8988T (cell line): ENCODE measurements at regions not wholly inside any gene's neighbourhood (a gene's known extent, or its start where the extent isn't known, plus 50 kb on each side); places are given as distances from the start of the nearest gene placed in this dataset.

Experiments used
- DNase-seq: peaks from one replicate; pipeline ENCODE4 v3.0.0; 2011

DNA sequence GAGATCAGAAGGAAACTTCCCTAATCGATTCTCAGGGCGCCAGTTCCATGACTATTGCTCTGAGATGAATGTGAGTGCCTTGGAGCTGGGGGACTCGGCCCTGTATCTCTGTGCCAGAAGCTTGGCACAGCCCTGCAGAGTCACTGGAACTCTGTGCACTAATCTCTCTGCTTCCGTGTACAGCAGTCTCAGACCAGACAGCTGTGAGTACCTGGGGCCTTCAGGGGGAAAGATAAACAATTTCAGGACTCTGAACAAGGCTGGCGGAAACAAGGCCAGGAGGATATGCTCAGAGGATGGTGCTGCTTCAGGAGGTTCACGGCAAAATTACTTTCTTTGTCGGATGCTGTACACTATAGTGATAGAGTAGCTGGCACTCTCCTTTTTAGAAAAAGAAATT lies 131.7 kb upstream of the PRSS58 start:
- no peak for DNase-seq

DNA sequence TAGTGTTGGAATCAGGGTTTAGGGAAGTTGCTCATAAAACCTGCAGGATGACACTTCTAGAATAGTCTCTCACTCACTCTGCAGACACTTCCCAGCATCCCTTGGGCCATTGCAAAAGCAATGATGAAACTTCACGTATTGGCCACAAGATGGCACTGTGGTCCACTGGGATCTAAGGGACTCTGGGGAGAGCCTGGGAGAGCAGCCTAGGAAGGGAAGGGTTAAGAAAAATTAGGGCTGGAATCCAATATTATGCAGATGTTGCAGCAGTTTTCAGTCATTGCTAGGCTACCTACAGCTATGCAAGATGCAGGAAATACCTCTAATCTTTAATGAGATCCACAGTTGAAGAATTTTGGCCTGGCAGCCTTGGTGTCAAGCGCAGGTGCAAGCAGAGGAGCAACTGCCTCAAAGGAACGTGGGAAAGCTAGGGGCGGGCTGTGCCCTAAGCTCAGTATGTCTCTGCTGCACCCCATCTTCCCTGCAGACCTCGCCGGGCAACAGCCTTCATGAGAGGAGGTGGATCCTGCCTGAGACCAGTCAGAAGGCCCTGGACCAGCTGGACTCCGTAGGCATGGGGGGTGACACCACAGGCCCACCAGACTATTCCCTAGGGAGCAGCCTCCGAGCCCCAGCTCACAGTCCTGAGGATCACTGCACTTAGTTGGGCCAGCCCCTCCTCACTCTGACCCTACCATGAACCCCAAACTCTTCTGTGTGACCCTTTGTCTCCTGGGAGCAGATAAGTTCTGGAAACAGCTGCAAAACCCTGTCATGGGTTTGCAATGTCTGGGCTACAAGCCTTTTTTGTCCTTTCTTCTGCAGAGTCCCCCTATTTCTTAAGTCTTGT lies 127.9 kb upstream of the PRSS58 start:
- DNase-seq = no peak

DNA sequence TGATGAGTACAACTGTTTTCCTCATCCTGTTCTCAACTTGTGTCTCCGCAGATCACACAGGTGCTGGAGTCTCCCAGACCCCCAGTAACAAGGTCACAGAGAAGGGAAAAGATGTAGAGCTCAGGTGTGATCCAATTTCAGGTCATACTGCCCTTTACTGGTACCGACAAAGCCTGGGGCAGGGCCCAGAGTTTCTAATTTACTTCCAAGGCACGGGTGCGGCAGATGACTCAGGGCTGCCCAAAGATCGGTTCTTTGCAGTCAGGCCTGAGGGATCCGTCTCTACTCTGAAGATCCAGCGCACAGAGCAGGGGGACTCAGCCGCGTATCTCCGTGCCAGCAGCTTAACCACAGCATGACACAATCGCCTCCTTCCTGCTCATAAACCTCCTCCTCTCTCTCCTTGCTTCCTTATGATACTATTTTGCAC lies 126.7 kb upstream of the PRSS58 start:
- DNase-seq = no peak

DNA sequence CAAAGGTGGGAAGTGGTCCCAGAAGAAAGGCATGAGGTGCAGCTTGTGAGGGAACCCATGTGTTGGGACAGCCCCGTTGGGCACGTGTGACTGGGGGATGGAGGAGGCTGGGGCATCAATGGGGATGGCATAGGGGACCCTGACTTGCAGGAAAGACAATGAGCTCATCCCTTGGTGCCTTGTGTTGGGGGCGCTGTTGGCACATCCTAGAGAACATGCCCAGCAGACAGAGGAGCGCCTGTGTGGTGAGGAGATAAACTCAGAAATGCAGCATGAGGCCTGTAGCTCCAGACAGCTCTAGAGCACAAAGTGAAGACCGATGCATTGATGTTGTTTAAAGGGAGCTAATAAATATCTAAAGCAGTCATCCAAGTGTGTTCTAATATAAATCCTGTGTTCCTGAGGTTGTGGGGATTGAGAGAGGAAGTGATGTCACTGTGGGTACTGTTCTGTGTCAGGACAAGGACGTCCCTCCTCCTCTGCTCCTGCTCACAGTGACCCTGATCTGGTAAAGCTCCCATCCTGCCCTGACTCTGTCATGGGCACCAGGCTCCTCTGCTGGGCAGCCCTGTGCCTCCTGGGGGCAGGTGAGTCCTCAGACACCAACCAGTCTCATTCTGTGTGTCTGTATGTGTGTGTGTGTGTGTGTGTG lies 126.1 kb upstream of the PRSS58 start:
- DNase-seq = no peak

DNA sequence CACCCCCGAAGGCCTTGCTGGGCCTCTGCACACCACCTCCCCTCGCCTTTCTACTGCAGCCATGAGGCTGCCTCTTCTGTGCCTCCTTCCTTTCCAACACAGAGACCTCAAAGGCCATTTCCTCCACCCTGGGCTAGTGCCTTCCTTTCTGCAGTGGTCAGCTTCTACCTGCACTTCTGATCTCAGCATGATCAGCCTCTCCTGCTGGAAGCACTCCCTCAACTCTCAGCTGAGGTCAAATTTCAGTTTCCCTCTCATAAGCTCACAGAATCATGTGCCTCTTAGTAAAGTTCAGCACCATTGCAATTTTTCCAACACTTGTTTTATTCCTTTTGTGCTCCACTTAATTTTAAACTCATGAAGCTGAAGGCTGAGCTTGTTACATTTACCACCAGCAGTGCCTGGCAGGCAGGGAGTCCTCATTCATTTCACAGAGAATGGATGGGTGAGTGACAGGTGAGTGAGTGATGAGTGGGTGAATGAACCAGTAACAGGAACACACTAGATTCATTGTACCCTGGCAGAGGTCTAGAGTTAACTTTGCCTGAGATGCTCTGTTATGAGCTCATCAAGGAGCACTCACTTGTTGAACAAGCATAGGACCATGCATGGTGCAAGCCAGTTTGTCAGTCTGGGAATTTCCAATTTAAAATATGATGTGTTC lies 124.0 kb upstream of the PRSS58 start:
- DNase-seq = no peak

- no peak for DNase-seq
These were observed 122.2 kb upstream of the PRSS58 start for GRCh38 chr7:142380069-142380468.

GRCh38 chr7:142379201-142379885 lies 121.5 kb upstream of the PRSS58 start:
- DNase-seq = no peak

DNA sequence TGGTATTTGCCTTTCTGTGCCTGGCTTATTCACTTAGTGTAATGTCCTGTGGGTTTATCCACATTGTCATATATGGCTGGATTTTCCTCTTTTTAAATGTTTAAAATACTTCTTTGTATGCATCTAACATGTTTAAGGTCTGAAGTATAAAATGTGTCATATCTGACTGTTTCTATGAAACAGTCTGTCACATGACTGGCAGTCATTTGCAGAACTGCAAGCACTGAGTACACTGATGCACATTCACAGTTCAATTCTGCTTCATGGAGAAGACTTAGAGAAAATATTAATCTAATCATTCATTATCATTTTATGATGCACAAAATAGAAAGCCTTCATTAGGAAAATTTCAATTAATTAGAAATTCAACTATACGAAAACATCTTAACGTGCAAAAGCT lies 119.7 kb upstream of the PRSS58 start:
- DNase-seq = no peak

DNA sequence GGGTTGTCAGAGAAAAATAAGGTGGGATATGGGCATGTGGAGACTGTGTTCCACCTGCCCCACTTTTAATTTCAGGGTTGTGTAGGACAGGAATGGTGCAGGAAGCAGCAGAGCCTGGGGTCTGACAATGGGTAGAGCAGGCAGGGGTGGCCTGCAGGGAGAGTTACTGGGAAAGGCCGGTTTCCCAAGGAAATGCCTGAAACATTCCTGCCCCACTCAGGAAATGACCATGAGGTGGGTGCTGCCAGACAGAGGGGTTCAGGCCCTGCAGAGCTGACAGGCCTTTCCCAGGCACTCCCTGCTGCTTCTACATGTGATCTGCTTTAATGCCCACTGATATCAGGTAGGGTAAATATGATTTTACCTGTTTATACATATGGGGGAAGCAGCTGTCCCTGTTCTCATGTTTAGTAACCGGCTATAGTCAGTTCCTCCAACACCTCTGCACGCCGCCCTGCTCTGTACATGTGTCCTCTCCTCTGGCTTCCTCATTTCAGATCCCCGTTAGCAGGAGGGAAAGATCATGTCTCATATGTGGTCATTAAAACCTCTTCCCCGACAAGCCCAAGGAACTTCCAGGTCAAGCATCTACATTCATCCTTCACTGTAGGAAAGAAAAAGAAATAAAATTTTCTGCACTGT lies 118.6 kb upstream of the PRSS58 start:
- no peak for DNase-seq

- DNase-seq = no peak
These were observed 118.0 kb upstream of the PRSS58 start for GRCh38 chr7:142375710-142376313.

GRCh38 chr7:142372727-142373126 lies 114.9 kb upstream of the PRSS58 start:
- DNase-seq = no peak

DNA sequence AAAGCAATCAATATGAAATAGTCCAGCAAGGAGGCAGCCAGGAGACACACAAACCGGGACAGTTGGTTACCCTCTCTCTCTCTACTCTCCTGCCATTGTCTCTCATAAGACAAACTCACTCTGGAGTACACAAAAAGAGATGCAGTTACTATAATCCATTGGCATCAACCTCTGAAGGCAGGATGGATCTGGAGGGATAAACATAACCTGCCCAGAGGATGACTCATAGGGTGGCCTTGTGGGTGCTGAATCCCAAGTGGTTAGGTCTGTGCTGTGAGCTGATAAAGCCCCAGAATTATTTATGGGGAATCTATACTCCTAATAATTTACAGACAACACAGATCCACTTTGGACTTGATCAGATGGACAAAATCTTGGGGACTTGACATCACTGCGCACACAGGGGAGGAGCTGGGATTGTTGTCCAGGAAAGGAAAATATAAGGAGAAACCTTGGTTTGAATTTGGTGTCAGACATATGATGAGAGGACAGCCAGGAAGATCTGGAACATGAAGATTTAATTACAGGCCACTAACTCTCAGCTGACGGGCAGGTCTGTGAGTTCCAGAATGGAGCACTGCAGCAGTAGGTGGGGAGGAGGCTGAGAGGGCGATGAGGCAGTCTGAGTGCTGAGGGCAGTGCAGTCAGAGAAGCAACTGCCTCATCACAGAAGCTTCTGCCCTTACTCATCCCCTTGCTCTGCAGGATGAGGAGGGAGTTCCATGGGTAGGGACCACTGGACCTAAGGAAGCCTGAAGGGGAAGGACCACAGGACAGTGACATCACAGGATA lies 113.9 kb upstream of the PRSS58 start:
- no peak for DNase-seq

- no peak for DNase-seq
These were observed 107.6 kb upstream of the PRSS58 start for GRCh38 chr7:142365410-142365842.

DNA sequence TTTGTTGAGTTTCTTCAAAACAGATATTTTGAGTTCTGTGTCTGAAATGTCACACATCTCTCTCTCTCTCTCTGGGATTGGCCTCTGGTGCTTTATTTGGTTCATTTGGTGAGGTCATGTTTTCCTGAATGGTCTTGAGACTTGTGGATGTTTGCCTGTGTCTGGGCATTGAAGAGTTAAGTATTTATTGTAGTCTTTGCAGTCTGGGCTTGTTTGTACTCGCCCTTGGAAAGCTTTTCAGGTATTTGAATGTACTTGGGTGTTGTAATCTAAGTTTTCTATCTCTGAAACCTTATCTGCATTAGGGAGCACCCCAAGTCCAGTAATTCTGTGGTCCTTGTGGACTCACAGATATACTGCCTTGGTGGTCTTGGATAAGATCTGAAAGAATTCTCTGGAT lies 106.7 kb upstream of the PRSS58 start:
- no peak for DNase-seq

- DNase-seq = no peak
These were observed 104.5 kb upstream of the PRSS58 start for GRCh38 chr7:142362349-142362748.

DNA sequence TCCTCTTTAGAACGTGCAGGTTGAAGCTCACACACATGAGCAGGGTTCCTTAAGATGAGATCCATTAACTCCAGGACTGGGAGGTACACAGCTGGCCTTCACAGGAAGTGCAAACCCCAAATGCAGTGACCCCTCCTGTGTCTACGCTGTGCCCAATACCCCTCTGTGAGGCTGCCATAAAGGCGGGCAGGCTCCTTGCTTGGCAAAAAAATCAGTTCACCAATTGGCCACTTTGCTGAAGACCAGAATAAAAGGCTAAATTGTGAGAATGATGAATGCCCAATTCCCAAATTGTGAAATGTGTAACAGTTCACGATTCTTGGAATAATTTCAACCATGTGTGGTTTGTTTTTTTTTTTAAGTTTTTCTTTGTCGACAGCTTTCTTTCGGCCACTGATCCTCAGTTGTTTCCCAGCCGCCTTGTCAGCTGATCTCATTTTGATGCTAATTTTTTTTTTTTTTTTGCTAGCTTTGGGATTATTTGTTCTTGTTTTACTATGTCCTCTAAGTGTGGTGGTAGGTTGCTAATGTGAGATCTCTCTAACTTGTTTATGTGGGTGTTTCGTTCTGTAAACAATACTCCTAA lies 101.9 kb upstream of the PRSS58 start:
- no peak for DNase-seq

DNA sequence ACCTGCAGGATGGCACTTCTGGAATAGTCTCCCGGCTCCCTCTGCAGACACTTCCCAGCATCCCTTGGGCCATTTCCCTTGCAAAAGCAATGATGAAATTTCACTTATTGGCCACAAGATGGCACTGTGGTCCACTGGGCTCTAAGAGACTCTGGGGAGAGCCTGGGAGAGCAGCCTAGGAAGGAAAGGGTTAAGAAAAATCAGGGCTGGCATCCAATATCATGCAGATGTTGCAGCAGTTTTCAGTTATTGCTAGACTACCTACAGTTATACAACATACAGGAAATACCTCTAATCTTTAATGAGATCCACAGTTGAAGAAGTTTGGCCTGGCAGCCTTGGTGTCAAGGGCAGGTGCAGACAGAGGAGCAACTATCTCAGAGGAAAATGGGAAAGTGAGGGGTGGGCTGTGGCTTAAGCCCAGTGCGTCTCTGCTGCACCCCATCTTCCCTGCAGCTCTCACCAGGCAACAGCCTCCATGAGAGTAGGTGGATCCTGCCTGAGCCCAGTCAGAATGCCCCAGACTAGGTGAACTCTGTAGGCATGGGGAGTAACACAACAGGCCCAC lies 100.2 kb upstream of the PRSS58 start:
- DNase-seq = no peak

DNA sequence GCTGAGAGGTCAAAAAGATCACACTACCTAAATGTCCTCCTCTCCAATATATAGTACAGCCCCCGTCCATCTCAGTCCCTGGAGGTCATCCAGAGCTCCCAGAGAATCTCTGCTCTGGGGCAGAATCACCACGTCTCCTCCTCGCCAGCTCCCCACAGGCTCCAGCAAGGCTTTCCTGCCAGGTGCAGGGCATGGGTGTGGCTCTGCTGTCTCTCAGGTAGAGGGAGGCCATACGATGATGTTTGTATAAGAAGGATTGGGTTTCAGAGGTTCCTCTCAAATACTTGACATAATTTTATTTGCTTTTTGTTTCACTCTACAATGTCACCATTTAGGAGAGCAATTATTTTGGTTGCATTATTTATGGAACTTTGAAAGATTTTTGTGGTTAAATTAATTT lies 98.3 kb upstream of the PRSS58 start:
- no peak for DNase-seq

DNA sequence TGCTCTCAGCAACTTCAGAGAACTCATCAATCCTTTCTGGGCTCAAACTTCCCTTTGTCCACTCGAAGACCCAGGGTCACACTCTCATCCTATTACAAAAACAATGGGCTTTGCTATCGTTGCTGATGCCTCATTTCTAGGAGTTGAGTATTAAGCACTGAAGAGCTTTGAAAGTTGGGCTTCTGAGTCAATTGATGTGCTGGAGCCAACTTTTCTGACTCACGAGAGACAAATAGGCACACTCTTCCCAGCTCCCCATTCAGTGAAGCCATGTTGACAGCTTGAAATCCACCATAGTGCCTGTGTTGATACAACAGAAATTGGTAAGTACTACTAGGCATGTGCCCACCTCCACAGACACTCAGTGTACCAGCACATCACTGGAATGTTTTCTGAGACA lies 97.5 kb upstream of the PRSS58 start:
- no peak for DNase-seq

- DNase-seq = no peak
These were observed 95.5 kb upstream of the PRSS58 start for GRCh38 chr7:142353147-142354060.
